Esophagus (tissue), 2 donors: ENCODE measurements at regions not wholly inside any gene's neighbourhood (a gene's known extent, or its start where the extent isn't known, plus 50 kb on each side); places are given as distances from the start of the nearest gene placed in this dataset.

Experiments
- H3K27ac ChIP-seq, 2 donors: one replicate each; pipeline ENCODE4 v1.5.1; 2013; ENCODE audit warnings: low read depth in 2 of 2, mild to moderate bottlenecking in 2 of 2, inconsistent platforms in 1 of 2, low read length in 1 of 2, moderate library complexity in 1 of 2
- H3K27me3 ChIP-seq, 2 donors: one replicate each; pipeline ENCODE4 v1.6.1; 2013; ENCODE audit warnings: low read length in 2 of 2, control low read depth in 1 of 2, mild to moderate bottlenecking in 1 of 2; ENCODE audit not compliant: insufficient read depth in 2 of 2, control insufficient read depth in 1 of 2
- H3K36me3 ChIP-seq, 2 donors: one replicate each; pipeline ENCODE4 v1.6.1; 2013; ENCODE audit warnings: low read length in 1 of 2; ENCODE audit not compliant: control insufficient read depth in 2 of 2, insufficient read depth in 2 of 2
- H3K4me1 ChIP-seq, 2 donors: one replicate each; pipeline ENCODE4 v1.6.1; 2013; ENCODE audit warnings: low read length in 1 of 2; ENCODE audit not compliant: control insufficient read depth in 2 of 2, insufficient read depth in 2 of 2
- H3K4me3 ChIP-seq, 2 donors: one replicate each; pipeline ENCODE4 v1.5.1; 2013; ENCODE audit warnings: low read length in 2 of 2, mild to moderate bottlenecking in 2 of 2, low read depth in 1 of 2, moderate library complexity in 1 of 2
- H3K9me3 ChIP-seq, 2 donors: one replicate each; pipeline ENCODE4 v1.6.1; 2013; ENCODE audit warnings: mild to moderate bottlenecking in 2 of 2, low read depth in 1 of 2, low read length in 1 of 2, moderate library complexity in 1 of 2; ENCODE audit not compliant: control insufficient read depth in 2 of 2, insufficient read depth in 1 of 2
- WGBS, 2 donors: extraction: QIAGEN DNeasy Blood & Tissue Kit; methylation state at CpG; one replicate each; pipeline ENCODE4 v1.1.7; 2013; 5-methylcytosine and 5-hydroxymethylcytosine counted together
- donor health status: healthy with polysubstance abuse.
- donor health status: Bipolar disorder and iron deficiency.

- WGBS, 2 donors: 77 to 78% methylated on average over 20 of the region's 20 CpGs
- Histone ChIP-seq H3K36me3 (no peaks in the 10 kb centered on the region), H3K4me3 (no peak overlapping the region), H3K9me3 (peaks cover 0 to 3% of the 10 kb centered on the region in 2 donors), H3K27ac (no peak overlapping the region), H3K4me1 (no peaks in the 10 kb centered on the region), H3K27me3 (peaks cover 0 to 2% of the 10 kb centered on the region in 2 donors)
Measured at GRCh38 chr22:48940266-48941032, 887.2 kb downstream of the BRD1 start.

- H3K4me1 ChIP-seq: no peaks in the 10 kb centered on the region
- H3K27ac ChIP-seq: no peak overlapping the region
- peaks cover 0 to 2% of the 10 kb centered on the region in 2 donors for H3K27me3 ChIP-seq
- 56 to 71% methylated on average over 30 to 31 of the region's 31 CpGs for WGBS, 2 donors
- H3K4me3 ChIP-seq: no peak overlapping the region
- peaks cover 0 to 3% of the 10 kb centered on the region in 2 donors for H3K9me3 ChIP-seq
- no peaks in the 10 kb centered on the region for H3K36me3 ChIP-seq
Measured at GRCh38 chr22:48939441-48940265, 888.0 kb downstream of the BRD1 start.

GRCh38 chr22:48938741-48939140 is 888.9 kb downstream of the BRD1 start:
- no peak overlapping the region for H3K27ac ChIP-seq
- H3K9me3 ChIP-seq: peaks cover 0 to 3% of the 10 kb centered on the region in 2 donors
- no peaks in the 10 kb centered on the region for H3K36me3 ChIP-seq
- no peaks in the 10 kb centered on the region for H3K4me1 ChIP-seq
- peaks cover 0 to 2% of the 10 kb centered on the region in 2 donors for H3K27me3 ChIP-seq
- H3K4me3 ChIP-seq: no peak overlapping the region
- WGBS, 2 donors: 63 to 78% methylated on average over 8 of the region's 8 CpGs

GRCh38 chr22:48937032-48937639 is 890.5 kb downstream of the BRD1 start:
- H3K9me3 ChIP-seq: peaks cover 0 to 3% of the 10 kb centered on the region in 2 donors
- H3K4me1 ChIP-seq: no peaks in the 10 kb centered on the region
- WGBS, 2 donors: 53 to 63% methylated on average over 12 of the region's 12 CpGs
- peaks cover 0 to 2% of the 10 kb centered on the region in 2 donors for H3K27me3 ChIP-seq
- no peaks in the 10 kb centered on the region for H3K36me3 ChIP-seq
- no peak overlapping the region for H3K27ac ChIP-seq
- H3K4me3 ChIP-seq: no peak overlapping the region

- 89 to 92% methylated on average over 4 of the region's 4 CpGs for WGBS, 2 donors
- H3K36me3 ChIP-seq: no peaks in the 10 kb centered on the region
- no peak overlapping the region for H3K4me3 ChIP-seq
- no peak overlapping the region for H3K27ac ChIP-seq
- no peaks in the 10 kb centered on the region for H3K4me1 ChIP-seq
- H3K9me3 ChIP-seq: peaks cover 0 to 3% of the 10 kb centered on the region in 2 donors
- H3K27me3 ChIP-seq: peaks cover 0 to 2% of the 10 kb centered on the region in 2 donors
Measured at GRCh38 chr22:48936391-48936790, 891.3 kb downstream of the BRD1 start.

- no peak overlapping the region for H3K4me3 ChIP-seq
- WGBS, 2 donors: 73 to 79% methylated on average over 1 of the region's 1 CpG
- H3K9me3 ChIP-seq: peaks cover 0 to 3% of the 10 kb centered on the region in 2 donors
- H3K36me3 ChIP-seq: no peaks in the 10 kb centered on the region
- H3K27me3 ChIP-seq: peaks cover 0 to 2% of the 10 kb centered on the region in 2 donors
- no peak overlapping the region for H3K27ac ChIP-seq
- H3K4me1 ChIP-seq: no peaks in the 10 kb centered on the region
Measured at GRCh38 chr22:48934446-48934845, 893.2 kb downstream of the BRD1 start.

- Histone ChIP-seq H3K27me3 (peaks cover 0 to 2% of the 10 kb centered on the region in 2 donors), H3K27ac (no peak overlapping the region), H3K9me3 (peaks cover 0 to 2% of the 10 kb centered on the region in 2 donors), H3K4me3 (no peak overlapping the region), H3K4me1 (no peaks in the 10 kb centered on the region), H3K36me3 (no peaks in the 10 kb centered on the region)
- WGBS, 2 donors: 58 to 84% methylated on average over 6 of the region's 6 CpGs
Measured at GRCh38 chr22:48931452-48931851, 896.2 kb downstream of the BRD1 start.

- H3K4me3 ChIP-seq: no peak overlapping the region
- H3K27ac ChIP-seq: no peak overlapping the region
- peaks cover 0 to 3% of the 10 kb centered on the region in 2 donors for H3K9me3 ChIP-seq
- H3K36me3 ChIP-seq: no peaks in the 10 kb centered on the region
- WGBS, 2 donors: 66% methylated on average over 10 of the region's 10 CpGs
- no peaks in the 10 kb centered on the region for H3K27me3 ChIP-seq
- no peaks in the 10 kb centered on the region for H3K4me1 ChIP-seq
Measured at GRCh38 chr22:48929276-48929790, 898.3 kb downstream of the BRD1 start.

GRCh38 chr22:48927591-48927990 is 900.1 kb downstream of the BRD1 start:
- Histone ChIP-seq H3K9me3 (peaks cover 0 to 3% of the 10 kb centered on the region in 2 donors), H3K36me3 (no peaks in the 10 kb centered on the region), H3K27me3 (no peaks in the 10 kb centered on the region), H3K27ac (no peak overlapping the region), H3K4me3 (no peak overlapping the region), H3K4me1 (no peaks in the 10 kb centered on the region)
- 81 to 83% methylated on average over 13 of the region's 13 CpGs for WGBS, 2 donors
